Lower leg skin (tissue), 3 donors: ENCODE measurements at regions not wholly inside any gene's neighbourhood (a gene's known extent, or its start where the extent isn't known, plus 50 kb on each side); places are given as distances from the start of the nearest gene placed in this dataset.

Experiments
- POLR2A ChIP-seq, 2 donors: fragments of 450-650 bp; IDR thresholded peaks; one replicate each; pipeline ENCODE4 v1.6.1; 2016 to 2017; ENCODE audit warnings: antibody characterized with exemption in 2 of 2, mild to moderate bottlenecking in 1 of 2, moderate library complexity in 1 of 2
- TF ChIP-seq, protein P1 (sequence below), 3 donors: fragments of 450-650 bp; IDR thresholded peaks; one replicate each; pipeline ENCODE4 v1.5.1; 2016; ENCODE audit warnings: antibody characterized with exemption in 3 of 3, mild to moderate bottlenecking in 3 of 3, moderate library complexity in 2 of 3

DNA sequence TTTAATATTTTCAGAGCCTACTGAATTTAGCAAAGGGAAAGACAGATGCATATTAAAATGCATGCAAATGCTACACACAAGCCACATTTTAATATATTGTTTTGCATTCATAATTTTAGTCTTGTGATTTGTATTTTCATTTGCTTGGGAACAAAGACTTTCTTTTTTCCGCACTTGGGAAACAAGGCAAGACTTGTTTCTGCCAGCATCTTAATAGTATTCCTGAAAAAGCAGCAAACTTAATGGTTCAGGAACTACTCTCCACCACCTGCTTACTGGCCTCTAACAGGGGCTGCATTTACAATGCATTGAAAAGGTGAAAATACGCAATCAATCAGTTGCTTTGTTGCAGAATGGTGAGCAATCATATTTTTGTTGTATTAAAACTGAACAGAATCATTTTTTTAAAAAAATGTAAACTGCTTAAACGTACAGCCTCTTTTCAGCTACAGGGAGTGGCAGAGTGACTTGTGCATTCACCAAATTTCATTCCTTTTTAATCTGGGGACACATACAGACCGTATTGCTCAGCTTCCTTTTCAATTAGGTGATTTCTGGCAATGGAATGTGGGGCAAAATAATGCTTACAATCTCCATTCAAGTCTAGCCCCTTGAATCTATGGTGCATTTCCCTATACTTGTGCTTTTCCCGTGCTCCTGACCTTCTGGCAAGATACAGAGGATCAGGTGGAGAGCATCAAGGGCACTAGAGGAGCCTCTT lies 144.1 kb upstream of the BTG1 start:
- TF ChIP-seq, protein P1, sequence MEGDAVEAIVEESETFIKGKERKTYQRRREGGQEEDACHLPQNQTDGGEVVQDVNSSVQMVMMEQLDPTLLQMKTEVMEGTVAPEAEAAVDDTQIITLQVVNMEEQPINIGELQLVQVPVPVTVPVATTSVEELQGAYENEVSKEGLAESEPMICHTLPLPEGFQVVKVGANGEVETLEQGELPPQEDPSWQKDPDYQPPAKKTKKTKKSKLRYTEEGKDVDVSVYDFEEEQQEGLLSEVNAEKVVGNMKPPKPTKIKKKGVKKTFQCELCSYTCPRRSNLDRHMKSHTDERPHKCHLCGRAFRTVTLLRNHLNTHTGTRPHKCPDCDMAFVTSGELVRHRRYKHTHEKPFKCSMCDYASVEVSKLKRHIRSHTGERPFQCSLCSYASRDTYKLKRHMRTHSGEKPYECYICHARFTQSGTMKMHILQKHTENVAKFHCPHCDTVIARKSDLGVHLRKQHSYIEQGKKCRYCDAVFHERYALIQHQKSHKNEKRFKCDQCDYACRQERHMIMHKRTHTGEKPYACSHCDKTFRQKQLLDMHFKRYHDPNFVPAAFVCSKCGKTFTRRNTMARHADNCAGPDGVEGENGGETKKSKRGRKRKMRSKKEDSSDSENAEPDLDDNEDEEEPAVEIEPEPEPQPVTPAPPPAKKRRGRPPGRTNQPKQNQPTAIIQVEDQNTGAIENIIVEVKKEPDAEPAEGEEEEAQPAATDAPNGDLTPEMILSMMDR (IDR thresholded peaks at IDR 0.05): no peak
- no peak for TF ChIP-seq POLR2A (IDR thresholded peaks at IDR 0.05)
